K562 (cell line): ENCODE measurements at regions not wholly inside any gene's neighbourhood (a gene's known extent, or its start where the extent isn't known, plus 50 kb on each side); places are given as distances from the start of the nearest gene placed in this dataset.

Experiments used
- BCOR ChIP-seq: fragments of 450-650 bp; IDR thresholded peaks from 2 replicates; pipeline ENCODE4 v1.6.1; 2016
- FOXJ2 ChIP-seq: fragments of 200-800 bp; sonication (Bioruptor generic); IDR thresholded peaks from 2 replicates; pipeline ENCODE4 v1.6.1; 2016; ENCODE audit warnings: missing genetic modification characterization, missing compliant biosample characterization
- FOXM1 ChIP-seq, 2 experiments: fragments of 450-650 bp in 1 of 2; sonication (generic) in 1 of 2; formaldehyde crosslinking in 1 of 2; IDR thresholded peaks; 2 replicates each; pipeline versions ENCODE4 v1.6.1 to v1.9.0; 2017 to 2022; ENCODE audit warnings: low read depth in 2 of 2, mild to moderate bottlenecking in 2 of 2, missing genetic modification reagents in 1 of 2, moderate library complexity in 1 of 2
- GABPA ChIP-seq: fragments of 200-800 bp; sonication (Bioruptor generic); conservative IDR thresholded peaks from 2 replicates; pipeline ENCODE4 v1.6.1; 2016; ENCODE audit warnings: low read depth, missing genetic modification characterization, missing compliant biosample characterization
- HDGF ChIP-seq: fragments of 450-650 bp; IDR thresholded peaks from 2 replicates; pipeline ENCODE4 v1.6.1; 2016
- RHOXF2B ChIP-seq: fragments of 250-450 bp; sonication (Bioruptor Pico); conservative IDR thresholded peaks from 2 replicates; pipeline ENCODE4 v1.5.1; 2021
- ZNF431 ChIP-seq: sonication (generic); formaldehyde crosslinking; IDR thresholded peaks from 2 replicates; pipeline ENCODE4 v1.8.0; 2022; ENCODE audit warnings: mild to moderate bottlenecking, missing genetic modification reagents
- TF ChIP-seq, protein P1 (sequence below), 2 experiments: fragments of 450-650 bp in 1 of 2; IDR thresholded peaks; 2 replicates each; pipeline ENCODE4 v1.6.1; 2011 to 2017; ENCODE audit warnings: low read depth in 2 of 2, antibody characterized with exemption in 1 of 2, borderline replicate concordance in 1 of 2, low read length in 1 of 2, mild to moderate bottlenecking in 1 of 2, mixed read lengths in 1 of 2; ENCODE audit not compliant: control insufficient read depth in 1 of 2
- TF ChIP-seq, protein P2 (sequence below): sonication (generic); formaldehyde crosslinking; IDR thresholded peaks from 2 replicates; pipeline ENCODE4 v1.8.0; 2022; ENCODE audit warnings: mild to moderate bottlenecking, missing genetic modification reagents

DNA sequence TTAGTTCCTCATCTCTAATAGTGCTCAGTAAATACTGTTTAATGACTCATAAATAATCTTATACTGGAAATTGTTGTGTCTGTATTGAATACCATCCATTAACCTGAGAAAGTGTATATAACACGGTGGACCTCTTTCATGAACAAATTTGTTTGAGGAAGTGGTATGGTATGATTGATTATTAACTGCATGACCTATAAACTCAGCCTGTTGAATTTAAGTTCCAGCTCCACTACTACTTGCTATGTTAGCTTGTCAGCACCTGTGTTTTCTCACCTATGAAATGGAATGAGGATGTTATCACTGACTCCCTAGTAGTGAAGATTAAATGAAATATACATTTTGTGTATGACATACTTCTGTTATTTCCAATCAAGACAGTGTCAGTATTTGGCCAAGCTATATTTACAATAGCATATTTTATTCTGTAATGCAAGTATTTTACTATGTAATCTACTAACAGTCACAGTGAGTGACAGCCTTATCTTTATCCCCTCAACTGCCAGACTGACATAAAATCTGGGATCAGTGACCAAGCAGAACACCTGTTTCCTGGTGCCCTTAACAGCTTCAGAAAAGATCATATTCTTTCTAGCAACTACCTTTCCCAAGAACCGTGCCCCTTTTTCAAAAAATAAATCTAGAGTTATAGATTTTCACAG, 77.3 kb upstream of the ITGA1 start (continued):
- TF ChIP-seq, protein P1, sequence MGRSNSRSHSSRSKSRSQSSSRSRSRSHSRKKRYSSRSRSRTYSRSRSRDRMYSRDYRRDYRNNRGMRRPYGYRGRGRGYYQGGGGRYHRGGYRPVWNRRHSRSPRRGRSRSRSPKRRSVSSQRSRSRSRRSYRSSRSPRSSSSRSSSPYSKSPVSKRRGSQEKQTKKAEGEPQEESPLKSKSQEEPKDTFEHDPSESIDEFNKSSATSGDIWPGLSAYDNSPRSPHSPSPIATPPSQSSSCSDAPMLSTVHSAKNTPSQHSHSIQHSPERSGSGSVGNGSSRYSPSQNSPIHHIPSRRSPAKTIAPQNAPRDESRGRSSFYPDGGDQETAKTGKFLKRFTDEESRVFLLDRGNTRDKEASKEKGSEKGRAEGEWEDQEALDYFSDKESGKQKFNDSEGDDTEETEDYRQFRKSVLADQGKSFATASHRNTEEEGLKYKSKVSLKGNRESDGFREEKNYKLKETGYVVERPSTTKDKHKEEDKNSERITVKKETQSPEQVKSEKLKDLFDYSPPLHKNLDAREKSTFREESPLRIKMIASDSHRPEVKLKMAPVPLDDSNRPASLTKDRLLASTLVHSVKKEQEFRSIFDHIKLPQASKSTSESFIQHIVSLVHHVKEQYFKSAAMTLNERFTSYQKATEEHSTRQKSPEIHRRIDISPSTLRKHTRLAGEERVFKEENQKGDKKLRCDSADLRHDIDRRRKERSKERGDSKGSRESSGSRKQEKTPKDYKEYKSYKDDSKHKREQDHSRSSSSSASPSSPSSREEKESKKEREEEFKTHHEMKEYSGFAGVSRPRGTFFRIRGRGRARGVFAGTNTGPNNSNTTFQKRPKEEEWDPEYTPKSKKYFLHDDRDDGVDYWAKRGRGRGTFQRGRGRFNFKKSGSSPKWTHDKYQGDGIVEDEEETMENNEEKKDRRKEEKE (IDR thresholded peaks at IDR 0.05; ENCODE audit: borderline replicate concordance in 1 of 2, control insufficient read depth in 1 of 2, low read depth in 2 of 2, low read length in 1 of 2) = no peak
- TF ChIP-seq ZNF431 (CRISPR knock-in tag) = no peak
- TF ChIP-seq BCOR = no peak
- no peak for TF ChIP-seq HDGF
- no peak for TF ChIP-seq FOXJ2 (tag)
- no peak for TF ChIP-seq RHOXF2B
- no peak for TF ChIP-seq FOXM1 (IDR thresholded peaks at IDR 0.05; ENCODE audit: low read depth)
- no peak for TF ChIP-seq FOXM1 (CRISPR knock-in tag; IDR thresholded peaks at IDR 0.05; ENCODE audit: low read depth)
- no peak for TF ChIP-seq GABPA (tag)
- TF ChIP-seq, protein P2, sequence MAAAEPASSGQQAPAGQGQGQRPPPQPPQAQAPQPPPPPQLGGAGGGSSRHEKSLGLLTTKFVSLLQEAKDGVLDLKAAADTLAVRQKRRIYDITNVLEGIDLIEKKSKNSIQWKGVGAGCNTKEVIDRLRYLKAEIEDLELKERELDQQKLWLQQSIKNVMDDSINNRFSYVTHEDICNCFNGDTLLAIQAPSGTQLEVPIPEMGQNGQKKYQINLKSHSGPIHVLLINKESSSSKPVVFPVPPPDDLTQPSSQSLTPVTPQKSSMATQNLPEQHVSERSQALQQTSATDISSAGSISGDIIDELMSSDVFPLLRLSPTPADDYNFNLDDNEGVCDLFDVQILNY (CRISPR knock-in tag) = no peak
